PC-3 (cell line): ENCODE measurements at regions not wholly inside any gene's neighbourhood (a gene's known extent, or its start where the extent isn't known, plus 50 kb on each side); places are given as distances from the start of the nearest gene placed in this dataset.
A peak's percentile ranks its signal among the peaks of the same experiment; 100 is the strongest.

Experiments
- ATAC-seq: fragments of 200-7000 bp; cut with Tn5 transposase; 2 replicates; pipeline ENCODE4 v1.9.1; 2020; ENCODE audit warnings: mild to moderate bottlenecking, moderate library complexity
- BruUV-seq: library from RNA; stranded (reverse); fragments of 400-500 nt; replicated peaks from 2 replicates; lab custom pipeline; 2021; lab: Mats Ljungman, UMichigan
- CTCF ChIA-PET: fragments of 300-600 bp; sonication (Branson Sonifier 250); formaldehyde crosslinking; loops from one replicate; lab custom pipeline; 2022; ENCODE audit warnings: antibody characterized with exemption; lab: Charles Lee
- POLR2A ChIA-PET: fragments of 300-600 bp; sonication (Branson Sonifier 250); formaldehyde crosslinking; loops from one replicate; lab custom pipeline; 2022; ENCODE audit warnings: antibody characterized with exemption; ENCODE audit not compliant: unreplicated experiment; lab: Charles Lee
- DNase-seq: peaks from one replicate; pipeline ENCODE4 v3.0.0-alpha.2; 2015
- H2AFZ ChIP-seq: fragments of 300-600 bp; sonication (generic); 2 replicates; pipeline ENCODE4 v1.6.0; 2016; ENCODE audit warnings: antibody characterized with exemption, low read length
- H3F3A ChIP-seq: fragments of 300-600 bp; sonication (generic); one replicate; pipeline ENCODE4 v1.6.0; 2017; ENCODE audit warnings: antibody characterized with exemption, low read length, control low read depth, mild to moderate bottlenecking; ENCODE audit not compliant: unreplicated experiment
- H3K27ac ChIP-seq: fragments of 300-600 bp; sonication (generic); 2 replicates; pipeline ENCODE4 v1.5.1; 2016; ENCODE audit warnings: mild to moderate bottlenecking, low read length
- H3K27me3 ChIP-seq: fragments of 300-600 bp; sonication (generic); 2 replicates; pipeline ENCODE4 v1.6.1; 2016; ENCODE audit warnings: low read length, mixed read lengths
- H3K36me3 ChIP-seq: fragments of 300-600 bp; sonication (generic); 2 replicates; pipeline ENCODE4 v1.6.1; 2016; ENCODE audit warnings: low read depth, mixed run types, low read length, mixed read lengths
- H3K4me1 ChIP-seq: fragments of 300-600 bp; sonication (generic); 2 replicates; pipeline ENCODE4 v1.5.1; 2016; ENCODE audit warnings: low read length; ENCODE audit not compliant: insufficient read depth
- H3K4me2 ChIP-seq: fragments of 300-600 bp; sonication (generic); 2 replicates; pipeline ENCODE4 v1.6.0; 2016; ENCODE audit warnings: low read length
- H3K4me3 ChIP-seq: fragments of 300-600 bp; sonication (generic); 2 replicates; pipeline ENCODE4 v1.5.1; 2016; ENCODE audit warnings: mild to moderate bottlenecking, low read length, mixed read lengths
- H3K79me2 ChIP-seq: fragments of 300-600 bp; sonication (generic); 2 replicates; pipeline ENCODE4 v1.6.1; 2017; ENCODE audit warnings: low read length, mixed read lengths
- H3K9ac ChIP-seq: fragments of 300-600 bp; sonication (generic); 2 replicates; pipeline ENCODE4 v1.6.0; 2016; ENCODE audit warnings: mild to moderate bottlenecking, low read length
- H3K9me2 ChIP-seq: fragments of 300-600 bp; sonication (generic); replicated peaks from 2 replicates; pipeline ENCODE4 v1.6.1; 2016; ENCODE audit warnings: mixed run types, low read length, mixed read lengths
- H3K9me3 ChIP-seq: fragments of 300-600 bp; sonication (generic); 2 replicates; pipeline ENCODE4 v1.6.1; 2016; ENCODE audit warnings: low read length, mixed read lengths
- H4K20me1 ChIP-seq: fragments of 300-600 bp; sonication (generic); 2 replicates; pipeline ENCODE4 v1.6.1; 2016; ENCODE audit warnings: low read length, mixed read lengths
- EZH2 ChIP-seq: fragments of 300-600 bp; sonication (generic); IDR thresholded peaks from one replicate; pipeline ENCODE4 v1.6.1; 2017; ENCODE audit warnings: antibody characterized with exemption, mild to moderate bottlenecking, low read length; ENCODE audit not compliant: unreplicated experiment
- EZH2phosphoT487 ChIP-seq: fragments of 300-600 bp; sonication (generic); IDR thresholded peaks from 2 replicates; pipeline ENCODE4 v1.6.1; 2018; ENCODE audit warnings: mild to moderate bottlenecking, antibody characterized with exemption, low read length, borderline replicate concordance
- intact Hi-C: fragments of 100-400 bp; cut with micrococcal nuclease; formaldehyde crosslinking; loops from 2 replicates; pipeline ENCODE4 v1.9.0; 2023
- TF ChIP-seq, protein P1 (sequence below): fragments of 300-600 bp; sonication (generic); conservative IDR thresholded peaks from 2 replicates; pipeline ENCODE4 v1.5.1; 2017; ENCODE audit warnings: antibody characterized with exemption, low read depth, mild to moderate bottlenecking, low read length

DNA sequence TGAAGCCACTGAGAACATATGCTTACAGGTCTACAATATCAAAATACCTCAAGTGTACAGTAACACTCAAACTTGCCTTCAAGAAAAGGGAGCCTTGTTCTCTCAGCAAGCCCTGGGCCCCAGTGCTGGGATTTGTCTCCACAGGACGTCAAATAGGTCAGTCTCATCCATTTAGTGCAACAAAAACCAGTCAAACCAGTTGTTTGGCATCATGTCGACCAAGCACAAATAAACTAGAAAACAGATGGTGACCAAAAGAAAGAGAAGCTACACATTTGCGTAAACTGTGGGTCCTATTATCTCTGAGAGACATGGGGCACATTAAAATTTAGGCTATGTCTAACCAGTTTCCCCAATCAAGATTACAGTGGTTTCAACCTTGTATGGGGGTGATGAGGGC, 182.6 kb upstream of the PKDCC start:
- no peaks in the 10 kb centered on the region for H3K9me2 ChIP-seq
- DNase-seq (no peak), ATAC-seq (no peak)
- no peaks in the 10 kb centered on the region for H4K20me1 ChIP-seq
- H3F3A ChIP-seq, result no peaks in the 10 kb centered on the region
- H3K27me3 ChIP-seq, result no peaks in the 10 kb centered on the region
- no TSS peak for BruUV-seq
- no peak overlapping the region for H2AFZ ChIP-seq
- CTCF ChIA-PET, result no interaction called here
- no peak for TF ChIP-seq EZH2phosphoT487
- TF ChIP-seq EZH2, result no peak
- TF ChIP-seq, protein P1, sequence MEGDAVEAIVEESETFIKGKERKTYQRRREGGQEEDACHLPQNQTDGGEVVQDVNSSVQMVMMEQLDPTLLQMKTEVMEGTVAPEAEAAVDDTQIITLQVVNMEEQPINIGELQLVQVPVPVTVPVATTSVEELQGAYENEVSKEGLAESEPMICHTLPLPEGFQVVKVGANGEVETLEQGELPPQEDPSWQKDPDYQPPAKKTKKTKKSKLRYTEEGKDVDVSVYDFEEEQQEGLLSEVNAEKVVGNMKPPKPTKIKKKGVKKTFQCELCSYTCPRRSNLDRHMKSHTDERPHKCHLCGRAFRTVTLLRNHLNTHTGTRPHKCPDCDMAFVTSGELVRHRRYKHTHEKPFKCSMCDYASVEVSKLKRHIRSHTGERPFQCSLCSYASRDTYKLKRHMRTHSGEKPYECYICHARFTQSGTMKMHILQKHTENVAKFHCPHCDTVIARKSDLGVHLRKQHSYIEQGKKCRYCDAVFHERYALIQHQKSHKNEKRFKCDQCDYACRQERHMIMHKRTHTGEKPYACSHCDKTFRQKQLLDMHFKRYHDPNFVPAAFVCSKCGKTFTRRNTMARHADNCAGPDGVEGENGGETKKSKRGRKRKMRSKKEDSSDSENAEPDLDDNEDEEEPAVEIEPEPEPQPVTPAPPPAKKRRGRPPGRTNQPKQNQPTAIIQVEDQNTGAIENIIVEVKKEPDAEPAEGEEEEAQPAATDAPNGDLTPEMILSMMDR, result no peak
- H3K79me2 ChIP-seq, result no peaks in the 10 kb centered on the region
- no peak overlapping the region for H3K4me3 ChIP-seq
- no peak overlapping the region for H3K9ac ChIP-seq
- no peaks in the 10 kb centered on the region for H3K9me3 ChIP-seq
- H3K4me2 ChIP-seq, result no peak overlapping the region
- H3K36me3 ChIP-seq, result no peaks in the 10 kb centered on the region
- H3K4me1 ChIP-seq, result peaks cover 20% of the 10 kb centered on the region
- intact Hi-C loops, result loop anchor here (5.0 kb wide), 1 partner anchor 462 kb away; no protein-coding TSS in a partner anchor
- POLR2A ChIA-PET, result no interaction called here
- no peak overlapping the region for H3K27ac ChIP-seq

GRCh38 chr2:41867553-41867952, 180.3 kb upstream of the PKDCC start:
- DNase-seq (no peak), ATAC-seq (no peak)
- TF ChIP-seq EZH2, result no peak
- TF ChIP-seq, protein P1, result no peak
- TF ChIP-seq EZH2phosphoT487, result no peak
- no peaks in the 10 kb centered on the region for H3K9me2 ChIP-seq
- no peak overlapping the region for H3K9ac ChIP-seq
- no peaks in the 10 kb centered on the region for H4K20me1 ChIP-seq
- no TSS peak for BruUV-seq
- no peaks in the 10 kb centered on the region for H3K27me3 ChIP-seq
- H3K4me2 ChIP-seq, result 0 out of 2 replicates have a peak overlapping the region, but pooled peaks have one; percentile 18
- CTCF ChIA-PET, result interaction anchor here (0.6 kb wide), 1 partner anchor 18 kb away, joined by 3 read pairs; no protein-coding TSS in a partner anchor
- peak overlapping the region; percentile 21; the same call in 1 of the 2 replicates for H2AFZ ChIP-seq
- POLR2A ChIA-PET, result no interaction called here
- H3K4me3 ChIP-seq, result no peak overlapping the region
- H3K27ac ChIP-seq, result no peak overlapping the region
- no peaks in the 10 kb centered on the region for H3F3A ChIP-seq
- no peaks in the 10 kb centered on the region for H3K79me2 ChIP-seq
- no peaks in the 10 kb centered on the region for H3K36me3 ChIP-seq
- H3K4me1 ChIP-seq, result peaks cover 5% of the 10 kb centered on the region
- no peaks in the 10 kb centered on the region for H3K9me3 ChIP-seq
- intact Hi-C loops, result loop anchor here (5.0 kb wide), 1 partner anchor 460 kb away; no protein-coding TSS in a partner anchor

GRCh38 chr2:41869542-41870264, 178.1 kb upstream of the PKDCC start:
- H3K4me2 ChIP-seq, result no peak overlapping the region
- H3K79me2 ChIP-seq, result no peaks in the 10 kb centered on the region
- no peak overlapping the region for H3K4me3 ChIP-seq
- no TSS peak for BruUV-seq
- intact Hi-C loops, result loop anchor here (1.0 to 5.0 kb wide), 3 partner anchors 16 to 458 kb away; no protein-coding TSS in a partner anchor
- DNase-seq, result peak; percentile 79
- no peaks in the 10 kb centered on the region for H3K9me2 ChIP-seq
- no peaks in the 10 kb centered on the region for H3K27me3 ChIP-seq
- ATAC-seq, result peak; percentile 92
- no peak overlapping the region for H3K9ac ChIP-seq
- H4K20me1 ChIP-seq, result no peaks in the 10 kb centered on the region
- H2AFZ ChIP-seq, result no peak overlapping the region
- no peak overlapping the region for H3K27ac ChIP-seq
- peaks cover 5% of the 10 kb centered on the region for H3K4me1 ChIP-seq
- ChIA-PET CTCF (interaction anchor here (0.5 to 1.3 kb wide), 8 partner anchors 9 to 369 kb away, joined by 3 to 12 read pairs (median 4); no protein-coding TSS in a partner anchor), POLR2A (no interaction called here)
- H3K36me3 ChIP-seq, result no peaks in the 10 kb centered on the region
- TF ChIP-seq EZH2, result no peak
- no peak for TF ChIP-seq EZH2phosphoT487
- TF ChIP-seq, protein P1, result peak; percentile 90
- no peaks in the 10 kb centered on the region for H3F3A ChIP-seq
- no peaks in the 10 kb centered on the region for H3K9me3 ChIP-seq
